ENCODE measurements at regions not wholly inside any gene's neighbourhood (a gene's known extent, or its start where the extent isn't known, plus 50 kb on each side); places are given as distances from the start of the nearest gene placed in this dataset.

DNA sequence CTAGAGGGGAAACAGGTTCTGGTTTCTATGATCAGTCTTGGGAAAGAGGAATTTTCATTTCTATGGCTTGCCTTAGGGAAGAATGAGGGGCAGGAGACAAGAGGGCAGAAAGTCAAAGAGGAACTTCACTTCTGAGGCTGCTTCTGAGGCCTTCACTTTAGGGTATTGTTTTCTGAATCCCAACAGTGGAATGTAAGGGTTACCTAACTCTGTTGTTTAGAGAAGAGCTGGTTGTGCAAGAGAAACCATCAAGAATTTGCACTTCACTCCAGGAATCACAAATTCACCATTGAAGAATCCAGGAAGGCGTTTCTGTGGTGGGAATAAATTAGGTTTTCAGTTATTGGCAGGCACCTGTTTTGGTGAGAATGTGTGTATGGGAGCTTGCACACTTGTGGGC lies 126.7 kb upstream of the AMOT start:
- Mint-ChIP-seq H3K9me3 (no peaks in the 10 kb centered on the region), H3K27me3 (ENCODE audit: low read depth) (no peaks in the 10 kb centered on the region), H3K27ac (ENCODE audit: unreplicated experiment) (no peak overlapping the region), H3K36me3 (ENCODE audit: low read depth) (no peaks in the 10 kb centered on the region), H3K4me1 (no peaks in the 10 kb centered on the region), H3K4me3 (no peak overlapping the region)
- DNase-seq (ENCODE audit: low read depth, low spot score), result no peak
- TF ChIP-seq, protein P1, sequence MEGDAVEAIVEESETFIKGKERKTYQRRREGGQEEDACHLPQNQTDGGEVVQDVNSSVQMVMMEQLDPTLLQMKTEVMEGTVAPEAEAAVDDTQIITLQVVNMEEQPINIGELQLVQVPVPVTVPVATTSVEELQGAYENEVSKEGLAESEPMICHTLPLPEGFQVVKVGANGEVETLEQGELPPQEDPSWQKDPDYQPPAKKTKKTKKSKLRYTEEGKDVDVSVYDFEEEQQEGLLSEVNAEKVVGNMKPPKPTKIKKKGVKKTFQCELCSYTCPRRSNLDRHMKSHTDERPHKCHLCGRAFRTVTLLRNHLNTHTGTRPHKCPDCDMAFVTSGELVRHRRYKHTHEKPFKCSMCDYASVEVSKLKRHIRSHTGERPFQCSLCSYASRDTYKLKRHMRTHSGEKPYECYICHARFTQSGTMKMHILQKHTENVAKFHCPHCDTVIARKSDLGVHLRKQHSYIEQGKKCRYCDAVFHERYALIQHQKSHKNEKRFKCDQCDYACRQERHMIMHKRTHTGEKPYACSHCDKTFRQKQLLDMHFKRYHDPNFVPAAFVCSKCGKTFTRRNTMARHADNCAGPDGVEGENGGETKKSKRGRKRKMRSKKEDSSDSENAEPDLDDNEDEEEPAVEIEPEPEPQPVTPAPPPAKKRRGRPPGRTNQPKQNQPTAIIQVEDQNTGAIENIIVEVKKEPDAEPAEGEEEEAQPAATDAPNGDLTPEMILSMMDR (conservative IDR thresholded peaks at IDR 0.05), result no peak

DNA sequence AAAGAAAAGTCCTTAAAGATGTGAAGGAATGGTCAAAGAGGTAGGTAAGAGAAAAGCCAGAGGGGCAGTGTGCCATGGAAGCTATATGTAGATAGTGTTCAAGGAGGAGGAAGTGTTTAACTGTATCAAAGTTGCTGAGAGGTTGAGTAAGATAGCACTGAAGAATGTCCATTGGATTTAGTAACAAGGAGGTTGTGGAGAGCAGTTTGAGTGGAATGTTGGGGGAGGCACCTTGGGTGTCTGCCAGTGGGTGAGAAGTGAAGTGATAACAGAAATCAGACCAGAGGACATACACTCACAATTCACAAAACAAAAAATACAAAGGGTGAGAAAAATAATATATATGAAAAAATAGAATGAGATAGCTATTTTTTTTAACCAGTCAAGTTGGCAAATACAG lies 121.3 kb upstream of the AMOT start:
- no peak for DNase-seq (ENCODE audit: low read depth, low spot score)
- no peak overlapping the region for H3K27ac Mint-ChIP-seq (ENCODE audit: unreplicated experiment)
- no peaks in the 10 kb centered on the region for H3K9me3 Mint-ChIP-seq
- no peak overlapping the region for H3K4me3 Mint-ChIP-seq
- H3K4me1 Mint-ChIP-seq, result no peaks in the 10 kb centered on the region
- H3K36me3 Mint-ChIP-seq (ENCODE audit: low read depth), result no peaks in the 10 kb centered on the region
- H3K27me3 Mint-ChIP-seq (ENCODE audit: low read depth), result no peaks in the 10 kb centered on the region
- TF ChIP-seq, protein P1 (conservative IDR thresholded peaks at IDR 0.05), result no peak

DNA sequence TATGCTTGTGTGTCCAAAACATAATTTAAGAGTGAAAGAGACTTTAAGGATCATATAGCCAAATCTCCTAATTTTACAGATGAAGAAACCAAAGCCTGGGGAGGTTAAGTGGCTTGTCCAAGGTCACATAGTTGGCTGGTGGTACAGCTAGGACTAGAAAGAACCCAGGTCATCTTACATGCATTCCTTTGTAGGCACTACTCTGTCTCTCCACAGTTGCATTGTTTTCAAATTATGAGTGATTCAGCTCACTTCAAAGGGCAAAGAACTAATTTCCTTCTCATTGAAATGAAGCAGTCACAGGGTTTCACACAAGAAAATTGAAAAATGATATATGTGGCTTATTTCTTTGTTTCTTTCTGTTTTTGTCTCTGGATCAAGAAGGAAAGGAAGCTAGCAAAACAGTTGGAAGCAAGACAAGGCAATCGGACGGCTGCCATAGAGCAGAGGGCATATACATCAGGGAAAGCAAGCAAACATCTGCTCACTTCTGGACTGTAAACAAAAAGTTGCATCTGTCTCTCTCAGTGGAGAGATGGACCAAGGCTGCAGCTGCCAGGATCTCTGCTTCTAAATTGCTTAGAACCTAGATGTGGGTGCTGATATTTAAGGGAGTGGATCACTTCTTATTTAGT lies 107.5 kb upstream of the AMOT start:
- H3K27ac Mint-ChIP-seq (ENCODE audit: unreplicated experiment), result peak overlapping the region; percentile 1
- no peak overlapping the region for H3K4me3 Mint-ChIP-seq
- H3K4me1 Mint-ChIP-seq, result peaks cover 5% of the 10 kb centered on the region
- H3K27me3 Mint-ChIP-seq (ENCODE audit: low read depth), result no peaks in the 10 kb centered on the region
- H3K9me3 Mint-ChIP-seq, result no peaks in the 10 kb centered on the region
- H3K36me3 Mint-ChIP-seq (ENCODE audit: low read depth), result no peaks in the 10 kb centered on the region
- DNase-seq (ENCODE audit: low read depth, low spot score), result no peak
- TF ChIP-seq, protein P1 (conservative IDR thresholded peaks at IDR 0.05), result no peak

DNA sequence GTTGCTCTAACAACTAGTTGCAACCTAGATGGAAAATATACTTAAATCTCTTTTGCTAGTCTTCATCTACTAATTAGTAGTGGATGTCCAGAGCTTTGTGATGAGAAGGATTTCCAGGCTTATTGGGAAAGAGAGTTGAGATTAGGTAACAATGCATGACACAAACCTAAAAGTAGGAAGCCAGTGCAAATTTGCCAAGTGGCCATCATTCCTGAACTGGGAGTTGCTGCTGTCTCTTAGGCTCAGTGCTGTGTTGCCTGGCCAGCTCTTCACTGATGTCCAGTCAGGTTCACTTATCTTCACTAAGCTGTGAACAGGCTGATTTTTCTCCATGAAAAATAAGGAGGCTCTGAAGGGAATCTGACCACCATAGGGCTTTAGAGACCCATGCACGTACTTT lies 105.6 kb upstream of the AMOT start:
- TF ChIP-seq, protein P1 (conservative IDR thresholded peaks at IDR 0.05), result no peak
- Mint-ChIP-seq H3K4me3 (no peak overlapping the region), H3K9me3 (no peaks in the 10 kb centered on the region), H3K27ac (ENCODE audit: unreplicated experiment) (no peak overlapping the region), H3K27me3 (ENCODE audit: low read depth) (no peaks in the 10 kb centered on the region), H3K36me3 (ENCODE audit: low read depth) (no peaks in the 10 kb centered on the region), H3K4me1 (peaks cover 5% of the 10 kb centered on the region)
- no peak for DNase-seq (ENCODE audit: low read depth, low spot score)

DNA sequence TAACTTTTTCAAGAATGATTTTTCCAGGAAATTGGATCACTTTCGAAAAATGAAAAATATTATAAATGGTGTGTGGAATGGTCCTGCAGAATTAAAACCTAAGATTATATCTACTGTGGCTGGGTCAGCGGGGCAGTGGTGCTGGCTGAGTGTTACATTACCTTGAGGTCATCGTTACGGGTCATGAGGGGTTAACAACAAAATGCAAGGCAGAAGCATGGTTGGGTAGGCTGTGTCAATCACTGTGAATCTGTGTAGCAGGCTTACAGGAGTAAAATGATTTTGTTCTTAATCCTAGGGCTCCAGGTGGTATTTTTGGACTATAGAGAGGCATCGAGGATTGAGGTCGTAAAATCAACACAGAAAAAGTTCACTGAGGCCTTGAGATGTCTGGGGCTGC lies 105.2 kb upstream of the AMOT start:
- TF ChIP-seq, protein P1 (conservative IDR thresholded peaks at IDR 0.05), result no peak
- no peak overlapping the region for H3K4me3 Mint-ChIP-seq
- no peaks in the 10 kb centered on the region for H3K9me3 Mint-ChIP-seq
- H3K4me1 Mint-ChIP-seq, result peaks cover 5% of the 10 kb centered on the region
- H3K36me3 Mint-ChIP-seq (ENCODE audit: low read depth), result no peaks in the 10 kb centered on the region
- no peak for DNase-seq (ENCODE audit: low read depth, low spot score)
- H3K27ac Mint-ChIP-seq (ENCODE audit: unreplicated experiment), result no peak overlapping the region
- no peaks in the 10 kb centered on the region for H3K27me3 Mint-ChIP-seq (ENCODE audit: low read depth)

Measured in neural crest cell (in vitro differentiated cells).